HL-60 (cell line): ENCODE measurements at regions not wholly inside any gene's neighbourhood (a gene's known extent, or its start where the extent isn't known, plus 50 kb on each side); places are given as distances from the start of the nearest gene placed in this dataset.

Experiments used
- CTCF ChIP-seq: IDR thresholded peaks from one replicate; pipeline ENCODE4 v1.5.1; 2011; ENCODE audit warnings: low read length, control low read depth, inconsistent platforms; ENCODE audit not compliant: insufficient read depth
- POLR2AphosphoS5 ChIP-seq: IDR thresholded peaks from 2 replicates; pipeline ENCODE4 v1.6.1; 2012; ENCODE audit warnings: low read depth

- no peak for TF ChIP-seq POLR2AphosphoS5
- no peak for TF ChIP-seq CTCF
These were observed 1923.1 kb downstream of the PCDH9 start for GRCh38 chr13:65307056-65307455.
